ENCODE measurements at regions not wholly inside any gene's neighbourhood (a gene's known extent, or its start where the extent isn't known, plus 50 kb on each side); places are given as distances from the start of the nearest gene placed in this dataset.
"Not testable (repeated sequence)": the region's sequence is repeated elsewhere in the genome, so short reads cannot be mapped to it uniquely, and the experiment has no call there.

- no peak for DNase-seq (ENCODE audit: low read depth in 2 of 2)
Observed at GRCh38 chr9:18275313-18275990, 198.5 kb upstream of the ADAMTSL1 start.

- DNase-seq (ENCODE audit: low read depth in 2 of 2), result no peak
Observed at GRCh38 chr9:18281291-18281690, 192.7 kb upstream of the ADAMTSL1 start.

GRCh38 chr9:18294229-18294628, 179.7 kb upstream of the ADAMTSL1 start:
- DNase-seq (ENCODE audit: low read depth in 2 of 2), result no peak

GRCh38 chr9:18296702-18297055, 177.3 kb upstream of the ADAMTSL1 start:
- no peak for DNase-seq (ENCODE audit: low read depth in 2 of 2)

GRCh38 chr9:18297056-18297841, 176.7 kb upstream of the ADAMTSL1 start:
- DNase-seq (ENCODE audit: low read depth in 2 of 2), result no peak

GRCh38 chr9:18299449-18299848, 174.5 kb upstream of the ADAMTSL1 start:
- no peak for DNase-seq (ENCODE audit: low read depth in 2 of 2)

GRCh38 chr9:18305167-18305806, 168.7 kb upstream of the ADAMTSL1 start:
- not testable (repeated sequence) for DNase-seq (ENCODE audit: low read depth in 2 of 2)

- DNase-seq (ENCODE audit: low read depth in 2 of 2), result no peak
Observed at GRCh38 chr9:18314316-18314715, 159.6 kb upstream of the ADAMTSL1 start.

- DNase-seq (ENCODE audit: low read depth in 2 of 2), result no peak
Observed at GRCh38 chr9:18317896-18318295, 156.1 kb upstream of the ADAMTSL1 start.

GRCh38 chr9:18319918-18320445, 154.0 kb upstream of the ADAMTSL1 start:
- no peak for DNase-seq (ENCODE audit: low read depth in 2 of 2)

GRCh38 chr9:18324928-18325745, 148.8 kb upstream of the ADAMTSL1 start:
- DNase-seq (ENCODE audit: low read depth in 2 of 2), result no peak

GRCh38 chr9:18325746-18326011, 148.3 kb upstream of the ADAMTSL1 start:
- not testable (repeated sequence) for DNase-seq (ENCODE audit: low read depth in 2 of 2)

- no peak for DNase-seq (ENCODE audit: low read depth in 2 of 2)
Observed at GRCh38 chr9:18327121-18327520, 146.8 kb upstream of the ADAMTSL1 start.

- no peak for DNase-seq (ENCODE audit: low read depth in 2 of 2)
Observed at GRCh38 chr9:18330401-18331309, 143.3 kb upstream of the ADAMTSL1 start.

GRCh38 chr9:18331310-18331684, 142.7 kb upstream of the ADAMTSL1 start:
- DNase-seq (ENCODE audit: low read depth in 2 of 2), result no peak

GRCh38 chr9:18331808-18332209, 142.1 kb upstream of the ADAMTSL1 start:
- no peak for DNase-seq (ENCODE audit: low read depth in 2 of 2)

- no peak for DNase-seq (ENCODE audit: low read depth in 2 of 2)
Observed at GRCh38 chr9:18333157-18333556, 140.8 kb upstream of the ADAMTSL1 start.

GRCh38 chr9:18335825-18336224, 138.1 kb upstream of the ADAMTSL1 start:
- no peak for DNase-seq (ENCODE audit: low read depth in 2 of 2)

- DNase-seq (ENCODE audit: low read depth in 2 of 2), result no peak
Observed at GRCh38 chr9:18338042-18338441, 135.9 kb upstream of the ADAMTSL1 start.

GRCh38 chr9:18343784-18344183, 130.2 kb upstream of the ADAMTSL1 start:
- no peak for DNase-seq (ENCODE audit: low read depth in 2 of 2)

GRCh38 chr9:18346745-18347144, 127.2 kb upstream of the ADAMTSL1 start:
- no peak for DNase-seq (ENCODE audit: low read depth in 2 of 2)

All from stimulated activated CD8-positive, alpha-beta memory T cell treated with anti-CD3 and anti-CD28 coated beads, Interleukin-7, amount 100 ng/mL, for 4 hours (primary cell).